GM11168 (cell line): ENCODE measurements at regions not wholly inside any gene's neighbourhood (a gene's known extent, or its start where the extent isn't known, plus 50 kb on each side); places are given as distances from the start of the nearest gene placed in this dataset.

Experiments used
- in situ Hi-C: fragments of 300-500 bp; cut with MboI; formaldehyde crosslinking; loops from one replicate; pipeline ENCODE4 v1.12.0; 2022; ENCODE audit warnings: low sequenced_read_pairs; ENCODE audit not compliant: unreplicated experiment

DNA sequence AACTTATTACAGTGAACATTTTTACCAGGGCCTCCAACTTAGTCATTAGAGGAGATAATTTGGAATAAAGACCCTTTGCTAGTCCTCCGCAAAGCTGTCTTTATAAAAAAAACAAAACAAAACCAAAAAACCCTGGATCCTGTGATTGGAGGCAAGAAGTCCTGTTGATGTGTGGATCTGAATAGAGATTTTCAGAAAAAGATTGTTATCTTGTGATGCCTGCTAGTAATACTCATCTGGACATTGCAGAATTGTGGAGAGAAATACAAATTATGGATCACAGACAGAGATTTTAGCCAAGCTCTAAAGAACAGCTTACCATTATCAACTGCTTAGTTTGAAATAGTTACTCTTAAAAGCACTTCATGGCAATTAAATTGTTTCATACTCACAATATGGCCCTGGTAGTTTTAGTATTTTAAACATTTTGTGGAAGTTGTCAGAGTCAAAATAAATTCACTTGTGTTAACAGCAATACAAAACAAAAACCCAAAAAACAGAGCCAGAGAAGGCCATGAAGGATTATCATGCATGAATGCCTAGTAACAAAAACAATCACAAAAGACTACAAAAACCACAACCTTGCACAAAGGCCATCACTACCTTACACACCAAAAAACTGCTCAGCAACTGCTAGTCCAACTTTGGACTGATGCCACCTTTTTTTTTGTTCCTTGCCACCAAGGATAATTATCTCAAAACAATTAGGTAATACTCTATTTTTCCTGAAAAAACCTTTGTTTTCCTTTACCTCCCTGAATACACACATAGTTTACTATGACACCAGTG lies 514.5 kb upstream of the SLIT2 start:
- in situ Hi-C loops, result no loop called here

DNA sequence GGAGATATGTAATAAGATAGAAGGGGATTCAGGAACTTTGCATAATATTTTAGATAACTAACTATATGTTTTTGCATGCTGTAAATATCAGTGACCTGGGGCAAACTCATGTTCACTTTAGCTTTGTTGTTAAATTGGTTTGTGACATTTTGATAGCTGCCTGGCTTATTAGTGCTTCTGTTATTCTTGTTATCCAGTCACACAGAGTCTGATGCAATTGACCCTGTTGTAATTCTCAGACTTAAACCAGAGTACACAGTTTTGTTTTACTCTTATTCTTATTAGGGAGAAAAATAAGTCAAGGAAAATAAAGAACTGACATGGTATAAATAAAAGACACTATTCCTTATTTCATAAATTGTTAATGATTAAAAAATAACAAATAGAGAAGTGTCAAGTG lies 516.7 kb upstream of the SLIT2 start:
- in situ Hi-C loops, result no loop called here

DNA sequence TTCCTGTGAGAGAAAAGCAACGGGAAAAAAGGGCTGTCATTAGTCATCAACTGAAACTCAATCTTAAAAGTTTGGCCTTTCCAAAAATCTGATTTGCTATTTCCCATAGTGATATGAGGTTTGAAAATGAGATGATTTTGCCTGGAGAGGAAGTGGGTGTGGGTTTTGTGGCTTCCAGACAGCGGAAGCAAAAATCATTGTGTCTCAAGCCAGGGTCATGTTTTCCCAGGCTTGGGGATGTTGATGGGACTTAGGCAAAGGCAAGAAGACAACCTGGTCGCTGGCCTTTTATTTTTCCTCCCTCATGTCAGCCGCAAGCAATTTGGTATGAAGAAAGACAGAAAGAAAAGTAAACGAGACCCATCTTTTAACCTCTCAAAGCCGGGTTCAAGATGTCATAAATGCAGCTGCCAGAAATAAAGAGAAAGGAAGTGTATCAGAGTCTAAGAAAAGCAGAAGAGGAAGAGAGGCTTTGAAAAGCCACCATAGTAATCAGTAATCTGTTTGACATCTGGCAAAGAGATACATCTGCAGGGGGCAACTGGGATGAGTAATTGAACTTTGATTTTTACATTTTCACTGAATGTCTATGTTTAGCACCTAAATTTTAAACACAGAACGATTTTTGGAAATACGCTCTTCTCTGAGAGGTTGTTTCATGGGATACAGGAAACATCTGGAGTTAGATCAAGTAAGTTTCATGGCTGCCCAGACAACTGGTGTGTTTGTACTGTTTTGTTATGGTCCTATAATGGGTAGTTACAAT lies 521.6 kb upstream of the SLIT2 start:
- in situ Hi-C loops, result no loop called here

DNA sequence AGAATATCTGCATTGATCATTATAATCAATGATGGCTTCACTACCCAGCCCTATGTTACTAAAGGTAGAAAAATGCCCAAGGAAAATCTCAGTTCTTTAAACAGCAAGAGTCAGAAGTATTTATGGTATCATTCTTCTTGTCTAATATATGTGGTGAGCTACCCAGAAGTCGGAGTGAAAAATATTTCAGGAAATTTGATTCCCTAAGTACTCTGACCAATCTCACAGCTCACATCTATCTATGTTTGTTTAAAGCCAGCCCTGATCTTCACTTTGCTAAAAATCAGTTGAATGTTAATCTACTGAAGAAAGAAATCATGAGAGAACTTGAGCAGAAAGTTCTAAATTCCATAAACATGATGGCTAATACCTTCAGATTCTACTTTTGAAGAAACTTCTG lies 522.9 kb upstream of the SLIT2 start:
- in situ Hi-C loops, result no loop called here

DNA sequence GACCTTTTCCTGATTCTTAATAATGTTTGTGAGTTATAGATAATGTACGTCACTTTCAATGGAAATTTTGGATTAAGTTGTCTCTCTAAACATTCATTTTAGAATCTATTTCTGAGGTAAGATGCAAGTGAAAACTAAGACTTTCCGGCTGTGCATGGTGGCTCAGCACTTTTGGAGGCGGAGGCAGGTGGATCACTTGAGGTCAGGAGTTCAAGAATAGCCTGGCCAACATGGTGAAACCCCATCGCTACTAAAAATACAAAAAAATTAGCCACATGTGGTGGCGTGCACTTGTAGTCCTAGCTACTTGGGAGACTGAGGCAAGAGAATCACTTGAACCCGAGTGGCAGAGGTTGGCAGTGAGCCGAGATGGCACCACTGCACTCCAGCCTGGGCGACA lies 524.6 kb upstream of the SLIT2 start:
- in situ Hi-C loops, result no loop called here

DNA sequence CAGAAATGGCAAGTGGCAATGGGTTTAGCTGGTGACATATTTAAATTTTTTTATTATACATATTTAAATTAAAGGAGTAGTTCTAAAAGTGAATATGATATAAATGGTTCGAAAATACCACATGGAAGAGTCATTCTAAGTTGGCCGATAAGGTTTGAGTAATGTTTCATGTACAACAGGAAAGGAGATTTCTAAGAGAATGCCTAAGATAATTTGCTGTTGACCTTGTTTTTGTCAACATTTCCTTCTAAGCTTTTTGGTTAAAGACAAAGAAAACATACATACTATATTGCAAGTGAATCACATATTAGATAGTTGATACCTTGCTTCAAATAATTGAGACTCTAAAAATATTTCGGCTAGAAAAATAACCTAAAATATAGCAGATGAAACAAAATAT lies 526.6 kb upstream of the SLIT2 start:
- in situ Hi-C loops, result no loop called here

DNA sequence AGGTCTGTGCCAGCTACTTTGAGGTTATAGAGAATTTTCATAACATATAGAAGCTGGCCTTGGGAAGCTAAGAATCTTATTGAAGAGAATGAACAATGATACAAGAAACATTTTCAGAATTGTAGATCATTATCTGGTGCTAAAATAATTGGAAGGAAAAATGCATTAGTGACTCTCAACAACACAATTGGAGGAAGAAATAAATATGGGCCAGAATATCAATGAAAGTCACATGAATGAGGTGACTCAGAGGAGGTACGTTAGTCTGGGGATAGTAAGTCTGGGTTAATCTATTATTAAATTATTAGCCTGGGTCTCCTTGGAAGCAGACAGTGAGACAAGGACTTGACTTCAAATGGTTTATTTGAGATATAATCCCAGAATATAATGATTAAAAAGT lies 529.3 kb upstream of the SLIT2 start:
- in situ Hi-C loops, result no loop called here

DNA sequence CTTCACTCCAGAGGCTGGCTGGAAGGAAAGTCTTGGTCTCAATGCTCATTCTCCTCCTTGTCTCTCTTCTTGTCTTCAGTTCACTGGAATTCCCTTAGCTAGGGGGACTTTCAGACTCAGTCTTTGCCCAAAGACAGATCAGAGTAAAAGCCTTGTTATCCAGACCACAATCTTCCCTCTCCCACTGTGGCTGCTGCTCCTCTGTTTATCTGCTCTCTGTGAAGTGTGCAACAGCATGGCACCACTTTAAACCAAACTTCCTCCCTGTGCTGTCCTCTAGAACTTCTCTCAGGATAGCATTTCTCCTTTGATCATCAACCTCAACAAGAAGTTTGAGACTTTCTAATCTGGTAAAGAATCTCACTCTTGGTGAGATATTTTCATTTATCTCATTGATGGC lies 530.1 kb upstream of the SLIT2 start:
- in situ Hi-C loops, result no loop called here

DNA sequence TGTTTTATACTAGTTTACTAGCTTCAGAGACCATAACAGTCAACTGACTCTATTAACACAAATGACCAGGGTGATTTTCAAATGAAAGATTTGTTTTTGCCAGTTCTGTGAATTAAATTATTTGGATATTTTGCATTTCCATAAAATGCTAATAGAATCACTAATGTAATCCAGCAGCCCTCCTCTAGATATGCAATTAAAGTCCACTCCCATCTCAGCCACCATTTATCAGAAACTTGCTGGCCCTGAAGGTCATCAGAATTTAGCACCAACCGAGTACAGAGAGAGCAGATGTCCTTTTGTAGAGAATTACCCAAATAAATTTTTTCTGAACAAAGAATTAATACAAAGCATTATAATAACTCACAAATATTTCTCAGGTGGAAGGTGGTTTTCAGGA lies 531.1 kb upstream of the SLIT2 start:
- in situ Hi-C loops, result no loop called here

DNA sequence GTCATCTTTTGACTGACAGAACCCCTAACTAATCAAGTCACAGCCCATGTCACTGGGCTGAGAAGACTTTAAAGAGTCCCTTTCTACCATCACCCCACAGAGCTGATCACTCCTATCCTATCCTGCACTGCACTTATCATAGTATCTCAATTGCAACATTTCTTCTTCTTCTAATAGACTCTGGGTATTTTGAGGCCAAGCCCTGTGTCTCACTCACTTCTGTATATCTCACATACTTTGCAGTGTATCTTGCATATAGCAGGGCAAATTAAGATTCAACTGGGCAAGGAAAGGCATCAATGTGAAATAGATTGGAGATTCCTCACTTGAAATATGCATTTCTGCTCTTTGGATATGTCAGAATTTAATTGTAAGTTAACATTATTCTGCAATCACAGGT lies 531.5 kb upstream of the SLIT2 start:
- in situ Hi-C loops, result no loop called here

DNA sequence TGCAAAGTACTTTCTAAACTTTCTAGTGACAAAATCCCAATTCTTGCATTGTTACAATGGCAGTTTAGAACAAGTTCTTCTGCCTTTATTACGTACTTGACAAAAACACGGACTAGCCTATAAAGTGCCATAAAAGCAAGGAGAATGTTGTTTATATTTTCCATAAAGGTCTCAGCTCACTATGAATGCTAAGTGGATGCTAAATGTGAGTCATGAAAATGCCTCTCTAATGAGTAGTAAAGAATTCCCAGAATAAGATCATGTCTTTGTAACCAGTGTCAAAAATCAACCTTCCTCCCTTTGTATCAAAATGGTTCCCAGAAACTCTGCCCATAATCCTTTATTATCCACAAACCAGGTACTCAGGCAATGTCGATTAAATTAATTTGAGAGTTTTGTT lies 539.8 kb upstream of the SLIT2 start:
- in situ Hi-C loops, result no loop called here

DNA sequence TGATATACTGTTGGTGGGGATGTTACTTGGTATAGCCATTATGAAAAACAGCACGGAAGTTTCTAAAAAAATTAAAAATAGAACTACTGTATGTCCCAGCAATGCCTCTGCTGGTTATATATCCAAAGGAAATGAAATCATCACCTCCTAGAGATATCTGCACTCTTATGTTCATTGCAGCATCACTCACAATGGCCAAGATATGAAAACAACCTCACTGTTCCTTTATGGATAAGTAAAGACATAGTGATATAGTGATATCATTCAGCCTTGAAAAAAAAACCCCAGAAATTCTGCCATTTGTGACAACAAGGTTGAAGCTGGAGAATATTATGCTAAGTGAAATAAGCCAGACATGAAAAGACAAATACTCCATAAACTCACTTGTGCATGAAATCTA lies 543.8 kb upstream of the SLIT2 start:
- in situ Hi-C loops, result no loop called here

DNA sequence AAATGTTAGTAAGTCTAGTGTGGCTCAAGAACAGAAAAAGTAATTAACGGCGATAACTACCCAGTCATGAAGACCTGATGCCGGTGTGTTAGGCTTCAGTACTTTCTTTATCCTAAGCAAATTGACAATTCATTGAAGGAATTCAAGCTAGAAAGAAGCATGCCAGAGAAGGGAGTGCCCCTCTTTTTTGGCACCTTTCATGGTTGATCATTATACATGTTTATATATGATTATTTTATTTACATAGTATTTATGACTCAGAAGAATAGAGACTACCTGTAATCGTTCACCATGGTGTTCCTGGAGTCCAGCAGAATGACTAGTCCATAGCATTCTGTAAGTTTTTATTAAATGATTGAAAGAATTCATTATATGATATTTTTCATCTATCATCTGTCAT lies 548.3 kb upstream of the SLIT2 start:
- in situ Hi-C loops, result no loop called here

DNA sequence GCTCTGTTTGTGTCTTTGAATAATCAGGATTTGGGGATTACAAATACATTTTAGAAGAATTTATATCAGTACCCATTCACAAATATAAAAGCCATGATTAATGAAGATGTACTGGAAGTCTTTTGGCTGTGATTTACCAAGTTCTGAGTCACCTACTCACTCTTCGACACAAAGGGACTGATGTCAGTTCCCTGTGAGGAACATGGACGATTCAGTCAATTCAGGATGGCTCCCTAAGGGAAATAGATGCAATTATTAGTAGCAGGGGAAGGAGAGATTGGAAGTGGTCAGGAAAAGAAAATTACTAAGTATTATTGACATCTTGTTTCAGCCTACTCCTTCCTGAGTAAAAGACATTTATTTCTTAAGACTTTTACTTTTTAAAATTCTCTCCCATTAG lies 550.7 kb upstream of the SLIT2 start:
- in situ Hi-C loops, result no loop called here

DNA sequence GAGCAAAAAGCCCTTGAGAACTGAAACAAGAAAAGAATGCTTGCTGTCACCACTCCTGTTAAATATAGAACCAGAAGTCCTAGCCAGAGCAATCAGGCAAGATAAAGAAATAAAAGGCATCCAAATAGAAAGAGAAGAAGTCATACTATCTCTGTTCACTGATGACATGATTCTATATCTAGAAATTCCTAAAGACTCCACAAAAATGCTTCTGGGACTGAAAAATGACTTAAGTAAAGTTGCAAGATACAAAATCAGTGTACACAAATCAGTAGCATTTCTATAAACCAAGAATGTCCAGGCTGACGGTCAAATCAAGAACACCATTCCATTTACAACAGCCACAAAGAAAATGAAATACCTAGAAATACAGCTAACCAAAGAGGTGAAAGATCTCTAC lies 552.7 kb upstream of the SLIT2 start:
- in situ Hi-C loops, result no loop called here

DNA sequence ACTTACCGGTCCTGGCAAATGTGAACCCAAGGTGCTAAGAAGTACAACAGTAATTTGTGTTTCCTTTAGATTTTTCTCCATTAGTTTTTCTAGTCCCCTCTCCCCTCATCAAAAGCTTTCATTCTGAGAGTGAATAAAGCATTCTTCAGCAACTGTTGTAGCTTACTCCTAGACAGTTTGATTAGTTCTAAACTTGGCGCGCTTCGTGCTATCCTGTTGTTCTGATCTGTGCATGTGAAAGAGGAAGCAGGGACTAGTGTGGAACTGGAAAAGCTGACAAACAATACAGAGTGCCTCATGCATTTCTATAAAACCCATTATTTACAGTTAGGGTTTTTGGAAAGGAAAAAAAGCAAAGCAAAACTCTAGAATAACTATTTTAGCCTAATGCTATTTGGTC lies 556.9 kb upstream of the SLIT2 start:
- in situ Hi-C loops, result no loop called here

DNA sequence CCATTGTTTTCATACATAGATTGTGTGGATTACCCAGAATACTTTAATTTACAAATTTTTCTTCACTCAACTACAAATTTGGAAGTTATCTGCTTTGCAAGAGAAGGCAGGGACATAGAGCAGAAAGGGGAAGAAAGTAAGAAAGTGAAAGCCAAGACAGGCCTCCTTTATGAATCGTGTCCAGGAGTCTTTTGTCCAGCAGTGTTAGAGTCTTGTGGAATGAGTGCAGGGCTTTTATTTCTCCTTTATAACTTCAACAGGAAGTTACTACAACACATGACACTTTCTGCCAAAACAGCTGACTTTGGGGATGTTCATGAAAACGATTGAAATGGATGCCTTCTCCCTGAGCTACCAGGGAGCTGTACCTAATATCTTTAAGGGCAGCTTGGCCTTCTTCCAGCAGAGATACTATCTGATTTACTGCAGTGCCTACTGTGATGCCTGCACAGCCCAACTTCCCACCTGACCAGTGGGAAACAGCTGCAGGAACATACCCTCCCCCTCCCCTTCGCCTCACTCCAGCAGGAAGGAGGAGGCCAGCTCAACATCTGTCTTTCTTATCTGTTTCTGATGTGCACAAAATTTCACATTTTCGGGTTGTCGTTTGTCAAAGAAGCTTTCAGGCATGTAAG lies 557.7 kb upstream of the SLIT2 start:
- in situ Hi-C loops, result no loop called here

DNA sequence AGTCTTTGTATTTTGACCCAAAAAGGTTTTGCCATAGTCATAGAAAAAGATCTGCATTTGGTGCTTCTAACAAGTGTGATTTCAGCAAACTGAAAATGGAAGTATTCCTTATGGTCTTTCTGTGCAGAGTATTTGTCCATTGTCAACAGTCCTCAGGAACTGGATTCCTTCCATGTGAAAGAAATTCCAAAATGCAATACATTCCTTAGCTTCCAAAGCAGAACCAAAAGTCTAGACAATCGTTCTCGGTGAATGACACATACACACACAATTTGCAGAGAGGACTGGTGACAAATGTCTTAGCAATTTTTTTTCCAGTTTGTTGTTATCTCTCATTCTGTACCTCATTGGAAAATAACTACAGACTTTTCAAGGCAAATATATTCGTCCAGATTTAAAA lies 562.2 kb upstream of the SLIT2 start:
- in situ Hi-C loops, result no loop called here

DNA sequence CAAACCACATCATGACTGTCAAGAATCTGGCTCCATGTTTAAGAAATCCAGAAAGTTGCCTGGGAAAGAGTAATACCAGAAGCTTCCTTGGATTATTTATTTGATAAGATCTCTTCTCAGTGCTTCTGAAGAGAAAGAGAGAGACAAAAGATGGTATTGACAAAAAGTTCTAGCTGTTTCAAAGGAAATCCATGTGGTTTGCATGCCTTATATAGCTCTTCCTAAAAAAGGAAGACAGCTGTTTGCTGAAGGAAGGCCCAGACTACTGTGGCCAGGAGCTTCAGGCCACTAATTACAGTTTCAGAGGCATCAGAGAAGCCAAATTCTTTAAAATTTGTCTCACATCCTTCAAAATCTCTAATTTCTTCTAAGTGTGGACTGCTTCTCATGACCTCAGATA lies 565.2 kb upstream of the SLIT2 start:
- in situ Hi-C loops, result no loop called here

DNA sequence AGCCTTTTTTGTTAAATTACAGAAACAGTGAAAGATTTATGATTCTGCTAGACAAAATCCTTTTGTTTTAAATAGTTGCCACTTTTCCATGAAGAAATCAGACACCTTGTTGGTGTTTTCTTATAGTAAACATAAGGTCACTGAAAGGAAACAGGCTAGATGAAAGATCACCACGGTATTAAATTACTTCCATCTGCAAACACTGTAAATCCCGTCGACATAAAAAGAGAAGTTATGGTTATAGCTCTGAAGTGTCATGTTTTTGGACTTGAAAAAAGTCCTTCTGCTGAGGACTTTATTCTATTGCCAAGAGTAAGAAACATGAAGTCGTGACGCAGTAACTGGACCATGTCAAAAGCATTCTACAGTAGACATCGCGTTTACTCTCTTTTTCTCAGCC lies 567.6 kb upstream of the SLIT2 start:
- in situ Hi-C loops, result no loop called here

DNA sequence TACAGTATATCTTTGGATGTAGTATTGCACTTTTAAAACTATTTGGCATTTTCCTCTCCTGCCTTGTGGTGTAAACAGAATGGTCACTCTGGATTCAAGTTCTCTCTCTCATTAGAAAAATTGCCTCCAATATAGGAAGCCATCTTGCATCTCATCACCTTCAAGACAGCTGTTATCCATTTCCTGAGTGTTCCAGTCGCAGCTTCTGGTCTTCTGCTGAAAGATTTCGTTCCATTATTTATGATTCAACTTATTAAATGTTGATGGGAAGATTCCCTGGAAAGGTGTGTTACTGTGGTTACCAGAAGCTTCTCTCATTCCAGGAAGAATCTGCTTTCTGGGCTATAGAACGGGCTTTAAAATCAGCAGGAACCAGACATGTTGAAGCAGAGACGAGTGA lies 568.3 kb upstream of the SLIT2 start:
- in situ Hi-C loops, result no loop called here

DNA sequence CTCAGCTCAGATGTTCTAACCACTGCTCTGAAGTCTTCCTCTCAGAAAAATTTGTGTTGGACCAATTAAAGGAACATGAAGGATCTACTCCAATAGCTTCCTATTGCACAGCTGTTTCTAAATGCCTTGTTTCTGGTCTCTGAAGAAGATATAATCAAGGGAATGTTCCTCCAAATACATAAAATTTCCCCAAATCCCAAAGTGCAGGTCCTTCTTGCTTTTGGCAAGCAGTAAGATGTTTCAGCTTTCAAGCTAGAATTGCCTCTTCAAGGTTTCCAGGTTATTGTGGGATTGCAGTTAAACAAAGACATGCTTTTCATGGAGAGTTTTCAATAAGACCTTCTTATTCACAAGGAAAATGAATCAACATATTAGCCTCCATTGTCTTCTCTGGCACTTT lies 574.5 kb upstream of the SLIT2 start:
- in situ Hi-C loops, result no loop called here
